Left lung (tissue), 4 donors: ENCODE measurements at regions not wholly inside any gene's neighbourhood (a gene's known extent, or its start where the extent isn't known, plus 50 kb on each side); places are given as distances from the start of the nearest gene placed in this dataset.
A peak's percentile ranks its signal among the peaks of the same experiment; 100 is the strongest.

Experiments
- ATAC-seq: fragments of 200-7000 bp; cut with Tn5 transposase; one replicate; pipeline ENCODE4 v1.9.1; 2020; ENCODE audit warnings: moderate library complexity
- DNase-seq, 4 donors: peaks; one replicate each; pipeline ENCODE4 v3.0.0-alpha.2; 2013 to 2020
- H3K27ac ChIP-seq, 2 donors: fragments of 200-600 bp; sonication (generic) in 1 of 2; one replicate each; pipeline versions ENCODE4 v1.5.0 to v1.8.0; 2020 to 2021
- H3K27me3 ChIP-seq, 2 donors: fragments of 200-600 bp; sonication (generic) in 1 of 2; one replicate each; pipeline versions ENCODE4 v1.5.0 to v1.8.0; 2020 to 2021
- H3K36me3 ChIP-seq, 2 donors: fragments of 200-600 bp; sonication (generic) in 1 of 2; one replicate each; pipeline versions ENCODE4 v1.5.0 to v1.8.0; 2020 to 2021
- H3K4me1 ChIP-seq, 2 donors: fragments of 200-600 bp; one replicate each; pipeline ENCODE4 v1.8.0; 2021
- H3K4me3 ChIP-seq, 2 donors: fragments of 200-600 bp; sonication (generic) in 1 of 2; one replicate each; pipeline versions ENCODE4 v1.5.0 to v1.8.0; 2020 to 2021; ENCODE audit warnings: mild to moderate bottlenecking in 1 of 2
- H3K9me3 ChIP-seq, 2 donors: fragments of 200-600 bp; sonication (generic) in 1 of 2; one replicate each; pipeline versions ENCODE4 v1.5.0 to v1.8.0; 2020 to 2021
- CTCF ChIP-seq, 2 donors: fragments of 200-600 bp; sonication (generic) in 1 of 2; IDR thresholded peaks; one replicate each; pipeline versions ENCODE4 v1.5.0 to v1.8.0; 2021; ENCODE audit warnings: antibody characterized with exemption in 2 of 2
- intact Hi-C, 2 donors: fragments of 100-400 bp; cut with DNase I; formaldehyde crosslinking; loops; one replicate each; pipeline versions ENCODE4 v1.11.2 to v1.14.2; 2022
- donor health status: DM: no; HTN: yes; CAD: no.
- donor health status: DM: no; HTN: no; CAD: no.

- no peak for TF ChIP-seq CTCF (IDR thresholded peaks at IDR 0.05)
- no peak for ATAC-seq
- Histone ChIP-seq H3K4me3 (no peak overlapping the region), H3K9me3 (no peaks in the 10 kb centered on the region), H3K36me3 (no peaks in the 10 kb centered on the region), H3K27me3 (no peaks in the 10 kb centered on the region), H3K27ac (no peak overlapping the region), H3K4me1 (no peaks in the 10 kb centered on the region)
- no peak for DNase-seq
- intact Hi-C loops = no loop called here
Measured at GRCh38 chr1:219788700-219789099, 139.7 kb downstream of the SLC30A10 start.

GRCh38 chr1:219788091-219788490 lies 140.3 kb downstream of the SLC30A10 start:
- no peak overlapping the region for H3K27ac ChIP-seq
- H3K4me3 ChIP-seq = no peak overlapping the region
- ATAC-seq = no peak
- no peaks in the 10 kb centered on the region for H3K36me3 ChIP-seq
- no peak for DNase-seq
- no peaks in the 10 kb centered on the region for H3K4me1 ChIP-seq
- TF ChIP-seq CTCF (IDR thresholded peaks at IDR 0.05) = no peak
- intact Hi-C loops = no loop called here
- H3K27me3 ChIP-seq = no peaks in the 10 kb centered on the region
- no peaks in the 10 kb centered on the region for H3K9me3 ChIP-seq

GRCh38 chr1:219784660-219785381 lies 143.5 kb downstream of the SLC30A10 start:
- Histone ChIP-seq H3K9me3 (no peaks in the 10 kb centered on the region), H3K27ac (no peak overlapping the region), H3K36me3 (no peaks in the 10 kb centered on the region), H3K4me3 (no peak overlapping the region), H3K4me1 (no peaks in the 10 kb centered on the region), H3K27me3 (no peaks in the 10 kb centered on the region)
- ATAC-seq (peak; percentile 47), DNase-seq (peak in 2 of 4 donors; percentile 82 to 84)
- intact Hi-C loops = no loop called here
- TF ChIP-seq CTCF (IDR thresholded peaks at IDR 0.05) = no peak

GRCh38 chr1:219783605-219784235 lies 144.6 kb downstream of the SLC30A10 start:
- no peak for TF ChIP-seq CTCF (IDR thresholded peaks at IDR 0.05)
- H3K36me3 ChIP-seq = no peaks in the 10 kb centered on the region
- no peak overlapping the region for H3K27ac ChIP-seq
- H3K9me3 ChIP-seq = no peaks in the 10 kb centered on the region
- H3K27me3 ChIP-seq = no peaks in the 10 kb centered on the region
- intact Hi-C loops = no loop called here
- DNase-seq (peak in 1 of 4 donors; percentile 11), ATAC-seq (no peak)
- H3K4me3 ChIP-seq = no peak overlapping the region
- H3K4me1 ChIP-seq = no peaks in the 10 kb centered on the region

- Histone ChIP-seq H3K36me3 (no peaks in the 10 kb centered on the region), H3K27ac (no peak overlapping the region), H3K4me3 (no peak overlapping the region), H3K4me1 (no peaks in the 10 kb centered on the region), H3K9me3 (no peaks in the 10 kb centered on the region), H3K27me3 (no peaks in the 10 kb centered on the region)
- no peak for ATAC-seq
- no peak for TF ChIP-seq CTCF (IDR thresholded peaks at IDR 0.05)
- intact Hi-C loops = no loop called here
- DNase-seq = no peak
Measured at GRCh38 chr1:219782929-219783328, 145.4 kb downstream of the SLC30A10 start.
